ENCODE measurements at regions not wholly inside any gene's neighbourhood (a gene's known extent, or its start where the extent isn't known, plus 50 kb on each side); places are given as distances from the start of the nearest gene placed in this dataset.
"Not testable (repeated sequence)": the region's sequence is repeated elsewhere in the genome, so short reads cannot be mapped to it uniquely, and the experiment has no call there.

DNA sequence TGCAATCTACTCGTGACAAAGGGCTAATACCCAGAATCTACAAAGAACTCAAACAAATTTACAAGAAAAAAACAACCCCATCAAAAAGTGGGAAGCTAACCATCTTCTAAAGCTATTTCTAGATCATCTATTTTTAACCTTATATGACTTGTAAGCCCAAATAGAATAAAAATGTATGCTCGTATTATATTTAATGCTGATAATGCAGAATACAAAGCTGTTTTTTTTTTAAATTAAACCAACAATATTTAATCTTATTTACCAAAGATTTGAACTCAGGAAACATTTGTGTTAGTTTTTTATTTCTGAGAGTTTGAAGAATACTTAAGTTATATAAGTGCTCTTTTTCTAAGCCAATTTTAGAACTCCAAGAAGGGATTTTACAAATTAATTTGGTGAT lies 652.1 kb downstream of the LRRC70 start:
- no peak for DNase-seq (ENCODE audit: low read depth in 4 of 4, low spot score in 3 of 4)

DNA sequence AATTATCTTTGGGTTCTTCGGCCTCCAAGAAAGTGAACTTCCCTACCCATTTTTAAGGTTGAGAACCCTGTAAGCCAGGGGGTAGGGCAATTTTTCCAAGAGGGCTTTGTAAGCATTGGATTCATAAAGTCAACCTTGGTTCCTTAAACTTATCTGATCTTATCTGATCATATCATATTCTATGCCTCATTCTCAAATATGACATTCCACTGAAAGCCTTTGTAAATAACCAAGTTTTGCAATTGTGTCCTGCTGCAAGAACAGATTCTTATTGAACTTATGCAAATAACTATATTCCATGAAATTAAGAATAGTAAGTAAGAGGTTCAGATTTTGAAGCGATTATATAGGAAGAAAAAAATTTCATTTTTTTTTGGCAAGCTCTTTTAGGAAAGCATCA lies 649.5 kb downstream of the LRRC70 start:
- no peak for DNase-seq (ENCODE audit: low read depth in 4 of 4, low spot score in 3 of 4)

DNA sequence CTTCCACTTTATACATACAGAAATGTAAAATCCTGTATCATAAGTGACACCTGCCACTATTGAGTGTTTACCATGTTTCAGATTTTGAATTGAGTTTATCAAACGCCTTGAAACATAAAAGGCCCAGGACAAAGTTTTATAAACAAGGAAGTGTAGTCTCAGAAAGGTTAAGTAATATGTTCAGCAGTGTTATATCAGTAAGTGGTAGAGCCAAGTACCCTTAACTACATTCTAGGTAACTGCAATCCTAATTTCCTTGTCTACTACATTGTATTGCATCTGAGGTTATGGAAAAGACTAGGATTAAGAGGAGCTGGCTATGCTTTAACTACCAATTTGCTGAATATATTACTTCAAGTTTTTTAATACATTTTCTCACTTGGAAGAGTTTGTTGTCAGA lies 641.6 kb downstream of the LRRC70 start:
- no peak for DNase-seq (ENCODE audit: low read depth in 4 of 4, low spot score in 3 of 4)

DNA sequence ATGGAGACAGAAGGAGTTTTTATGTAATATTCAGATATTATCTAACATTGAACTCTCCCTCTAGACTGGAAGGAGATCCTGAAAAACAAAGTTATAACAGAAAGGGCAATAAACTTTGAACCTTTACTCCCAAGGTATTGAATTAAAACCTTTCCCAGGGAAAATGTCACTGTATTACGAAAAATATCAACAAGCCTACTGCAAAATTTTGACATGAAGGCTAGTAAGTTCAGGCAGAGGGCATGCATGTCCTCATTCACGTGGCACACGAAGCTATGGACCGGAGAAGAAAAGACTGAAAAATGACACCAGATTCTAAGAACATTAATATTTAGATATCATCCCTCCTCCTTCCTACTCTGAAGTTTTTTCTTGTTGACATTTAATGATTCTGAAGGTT lies 638.8 kb downstream of the LRRC70 start:
- no peak for DNase-seq (ENCODE audit: low read depth in 4 of 4, low spot score in 3 of 4)

DNA sequence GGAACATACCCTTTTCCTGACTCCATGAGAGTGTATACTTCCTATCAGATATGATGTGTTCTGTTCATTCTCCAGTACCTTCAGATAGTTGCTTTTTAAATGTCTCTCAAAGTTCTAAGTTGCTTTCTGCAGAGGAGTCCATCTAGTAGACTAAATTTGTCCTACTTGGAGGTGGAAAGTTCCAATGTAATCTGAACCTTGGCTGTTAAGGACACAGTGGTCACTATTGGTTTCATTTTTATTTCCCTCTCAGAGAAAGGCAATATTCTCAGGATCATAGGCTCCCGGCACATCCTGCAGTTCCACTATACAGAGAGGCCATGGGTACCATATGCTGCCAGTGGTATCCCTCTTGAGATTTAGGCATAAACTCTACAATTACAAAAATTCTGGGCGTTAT lies 634.6 kb downstream of the LRRC70 start:
- no peak for DNase-seq (ENCODE audit: low read depth in 4 of 4, low spot score in 3 of 4)

DNA sequence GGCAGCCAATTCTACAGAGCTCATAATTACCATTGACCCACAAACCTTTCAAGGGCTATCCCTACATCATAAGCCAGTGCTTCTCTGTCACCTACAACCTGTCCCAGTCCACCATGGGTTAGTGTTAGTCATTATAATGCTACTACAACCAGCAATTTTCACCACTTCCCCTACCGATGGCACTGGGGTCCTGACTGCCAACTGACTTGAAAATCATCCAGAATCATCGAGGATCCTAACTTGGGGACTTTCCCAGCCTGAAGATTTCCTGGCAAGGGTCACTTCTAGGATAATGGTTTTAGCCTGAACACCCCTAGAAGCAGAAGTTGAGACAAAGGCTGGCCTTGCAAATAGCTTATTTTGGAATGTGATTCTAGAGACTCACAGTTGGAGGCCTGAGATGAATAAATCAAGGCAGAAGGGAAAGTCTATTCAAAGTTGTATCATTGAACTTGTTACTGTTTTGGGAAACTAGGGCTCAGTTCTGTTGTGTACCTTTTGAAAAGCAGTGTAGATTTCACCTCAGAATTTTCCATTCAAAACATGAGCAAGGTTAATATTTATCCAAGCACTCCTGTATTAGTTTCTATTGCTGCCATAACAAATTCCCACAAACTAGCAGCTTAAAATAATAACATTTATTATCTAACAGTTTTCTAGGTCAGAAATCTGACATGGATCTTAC lies 633.0 kb downstream of the LRRC70 start:
- DNase-seq (ENCODE audit: low read depth in 4 of 4, low spot score in 3 of 4), result no peak

DNA sequence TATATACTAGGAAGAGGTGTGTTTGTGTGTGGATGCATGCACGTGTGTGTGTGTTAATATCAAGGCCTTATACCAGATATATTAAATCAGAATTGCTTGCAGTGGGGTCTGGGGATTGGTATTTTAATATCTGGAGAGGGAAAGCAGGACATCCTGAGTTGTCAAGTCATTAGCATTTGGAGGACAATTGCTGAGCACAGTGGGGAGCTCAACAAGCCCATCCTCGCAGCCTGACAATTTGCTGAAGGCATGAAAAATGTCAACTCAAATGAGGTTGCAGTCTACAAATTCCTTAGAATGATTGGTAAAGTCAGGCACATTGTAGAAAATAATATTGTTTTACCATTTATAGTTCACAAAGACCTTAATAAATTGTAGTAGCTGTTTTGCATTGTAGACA lies 627.4 kb downstream of the LRRC70 start:
- DNase-seq (ENCODE audit: low read depth in 4 of 4, low spot score in 3 of 4), result no peak

DNA sequence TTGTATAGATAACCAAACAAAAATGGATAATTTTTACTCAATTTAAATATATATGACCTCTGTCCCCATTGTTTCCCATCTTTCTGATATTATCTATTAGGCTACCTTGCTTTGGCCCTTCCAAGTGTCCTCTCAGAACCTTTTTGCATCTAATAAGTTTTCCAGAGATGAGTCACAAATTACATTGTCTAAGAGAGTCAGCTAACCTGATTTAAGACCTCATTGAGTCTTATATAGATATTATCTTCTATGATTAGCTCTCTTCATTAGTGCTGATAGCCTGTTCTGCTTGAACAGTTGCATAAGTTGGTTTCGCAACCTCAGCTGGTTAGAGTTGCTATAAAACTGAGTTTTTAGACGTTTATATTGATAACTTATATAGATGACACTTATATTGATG lies 623.1 kb downstream of the LRRC70 start:
- DNase-seq (ENCODE audit: low read depth in 4 of 4, low spot score in 3 of 4), result no peak

DNA sequence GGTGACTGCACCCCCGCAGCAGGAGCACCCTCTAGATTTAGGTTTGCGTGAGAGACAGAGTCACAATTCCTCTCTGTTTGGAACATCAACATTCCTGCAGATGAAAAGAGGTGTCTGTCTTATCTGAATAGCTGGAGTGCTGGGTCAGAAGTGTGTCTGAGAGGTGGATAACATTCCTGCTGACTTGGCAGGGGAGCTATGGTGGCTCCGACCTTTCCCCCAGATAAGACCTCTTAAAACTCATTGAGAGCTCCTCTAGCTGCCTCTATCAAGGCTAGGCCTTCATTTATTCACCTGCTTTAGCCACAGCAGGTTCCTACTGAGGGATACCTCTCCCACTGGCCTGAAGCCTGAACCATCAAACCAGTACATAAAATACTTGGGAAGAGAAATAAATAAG lies 615.5 kb downstream of the LRRC70 start:
- no peak for DNase-seq (ENCODE audit: low read depth in 4 of 4, low spot score in 3 of 4)

DNA sequence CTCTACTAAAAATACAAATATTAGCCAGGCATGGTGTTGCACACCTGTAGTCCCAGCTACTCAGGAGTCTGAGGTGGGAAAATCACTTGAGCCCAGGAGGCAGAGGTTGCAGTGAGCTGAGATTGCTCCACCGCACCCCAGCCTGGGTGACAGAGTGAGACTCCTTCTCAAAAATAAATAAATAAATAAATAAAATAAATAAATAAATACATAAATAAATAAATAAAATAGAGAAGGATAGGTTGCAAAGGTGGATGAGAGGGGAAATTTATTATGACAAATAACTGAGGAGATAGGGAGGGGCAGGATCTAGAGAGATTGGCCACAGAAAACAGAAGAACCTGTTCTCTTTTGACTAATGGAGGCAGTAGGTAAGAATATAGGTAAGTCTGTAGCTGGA lies 601.6 kb downstream of the LRRC70 start:
- not testable (repeated sequence) for DNase-seq (ENCODE audit: low read depth in 4 of 4, low spot score in 3 of 4)

DNA sequence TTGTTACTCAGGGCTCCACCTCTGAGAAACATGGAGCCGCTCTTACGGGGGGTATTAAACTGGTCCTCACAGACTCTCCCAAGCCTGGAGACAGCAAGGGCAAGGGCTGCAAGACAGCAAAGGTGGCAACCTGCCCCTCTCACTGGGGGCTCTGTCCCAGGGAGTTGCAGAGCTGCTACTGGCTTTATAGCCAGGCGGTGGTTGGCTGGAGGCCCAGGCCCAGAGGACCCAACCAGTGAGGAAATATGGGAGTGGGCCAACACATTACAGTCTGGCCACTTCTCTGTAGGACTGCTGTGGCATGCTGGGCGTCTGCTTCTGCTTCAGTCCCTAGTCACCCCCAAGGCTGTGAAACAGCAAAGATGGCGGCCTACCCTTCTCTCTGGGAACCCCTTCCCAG lies 597.2 kb downstream of the LRRC70 start:
- no peak for DNase-seq (ENCODE audit: low read depth in 4 of 4, low spot score in 3 of 4)

DNA sequence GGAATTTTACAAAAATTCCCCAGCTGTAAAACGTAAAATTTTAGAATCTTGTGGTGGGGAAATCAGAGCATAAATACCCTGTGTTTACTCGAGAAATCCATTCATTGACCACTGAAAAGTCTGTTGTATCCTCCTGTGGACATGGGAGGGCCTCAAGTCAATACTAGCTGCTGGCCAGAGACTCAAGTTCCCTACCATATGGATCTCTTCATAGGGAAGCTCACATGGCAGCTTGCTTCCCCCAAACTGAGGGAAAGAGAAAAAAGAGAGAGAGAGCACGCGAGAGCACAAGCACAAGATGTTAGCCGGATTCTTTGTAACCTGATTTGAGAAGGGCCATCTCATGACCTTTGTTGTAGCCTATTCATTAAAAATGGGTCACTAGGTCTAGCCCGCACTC lies 591.9 kb downstream of the LRRC70 start:
- DNase-seq (ENCODE audit: low read depth in 4 of 4, low spot score in 3 of 4), result no peak

DNA sequence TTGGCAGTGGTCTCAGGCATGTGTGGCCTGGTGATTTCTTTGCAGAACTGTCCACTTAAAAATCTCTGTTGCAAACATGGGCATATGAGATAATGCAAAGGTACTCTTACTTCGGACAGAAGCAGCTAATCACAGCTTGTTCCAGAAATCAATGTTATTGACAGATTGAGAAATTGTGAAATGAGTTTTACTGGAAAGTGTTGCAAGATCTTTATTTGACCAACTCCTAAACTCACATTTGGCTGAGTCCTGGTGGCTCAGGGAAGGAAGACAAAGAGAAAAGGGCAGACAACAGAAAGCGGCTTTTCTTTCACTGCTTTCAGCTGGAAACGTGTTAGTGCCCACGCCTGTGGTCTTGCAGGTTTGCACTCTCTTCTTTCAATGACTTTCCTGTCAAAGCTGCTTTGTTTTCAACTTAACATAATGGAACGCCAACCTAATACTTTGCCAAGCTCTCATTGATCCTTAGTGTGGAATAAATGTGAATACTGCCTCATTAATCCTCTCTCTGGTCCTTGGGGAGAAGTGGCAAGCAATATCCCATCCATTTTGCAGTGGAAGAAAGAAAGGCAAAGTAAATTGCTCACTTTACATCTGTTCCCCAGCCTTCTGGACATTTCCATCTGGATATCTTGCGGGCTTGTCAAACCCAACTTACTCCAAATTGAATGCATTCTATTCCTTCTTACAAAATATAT lies 586.4 kb downstream of the LRRC70 start:
- DNase-seq (ENCODE audit: low read depth in 4 of 4, low spot score in 3 of 4), result no peak

DNA sequence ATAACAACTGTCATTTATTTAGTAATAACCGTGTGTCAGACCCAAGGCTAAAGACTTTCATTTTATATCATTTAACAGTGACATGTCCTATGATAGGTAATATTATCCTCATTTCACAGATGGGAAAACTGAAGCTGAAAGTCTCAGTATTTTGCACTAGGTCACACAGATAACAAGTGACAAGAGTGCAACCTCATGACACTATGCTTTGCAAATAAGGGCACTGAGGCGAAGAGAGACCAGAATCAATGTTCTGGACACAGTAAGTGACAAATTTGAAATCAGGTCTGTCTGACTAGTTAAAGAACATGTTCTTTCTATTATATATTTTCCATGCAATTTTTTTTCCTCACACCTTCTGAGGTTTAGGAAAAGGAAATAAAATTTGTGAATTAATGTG lies 585.7 kb downstream of the LRRC70 start:
- DNase-seq (ENCODE audit: low read depth in 4 of 4, low spot score in 3 of 4), result no peak

DNA sequence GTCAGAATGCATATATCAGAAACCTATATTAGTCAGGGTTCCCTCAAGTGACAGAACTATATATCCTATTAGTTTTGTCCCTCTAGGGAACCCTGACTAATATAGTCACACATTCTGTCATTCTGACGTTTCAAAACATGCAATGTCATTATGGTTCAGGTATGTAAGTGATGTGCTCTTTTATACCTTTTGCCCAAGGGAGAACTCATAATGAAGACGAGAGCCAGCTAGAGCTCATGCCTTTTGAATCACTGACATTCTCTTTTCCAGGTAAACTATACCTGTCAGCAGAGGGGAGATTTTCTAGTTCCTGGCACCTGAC lies 576.7 kb downstream of the LRRC70 start:
- DNase-seq (ENCODE audit: low read depth in 4 of 4, low spot score in 3 of 4), result no peak

DNA sequence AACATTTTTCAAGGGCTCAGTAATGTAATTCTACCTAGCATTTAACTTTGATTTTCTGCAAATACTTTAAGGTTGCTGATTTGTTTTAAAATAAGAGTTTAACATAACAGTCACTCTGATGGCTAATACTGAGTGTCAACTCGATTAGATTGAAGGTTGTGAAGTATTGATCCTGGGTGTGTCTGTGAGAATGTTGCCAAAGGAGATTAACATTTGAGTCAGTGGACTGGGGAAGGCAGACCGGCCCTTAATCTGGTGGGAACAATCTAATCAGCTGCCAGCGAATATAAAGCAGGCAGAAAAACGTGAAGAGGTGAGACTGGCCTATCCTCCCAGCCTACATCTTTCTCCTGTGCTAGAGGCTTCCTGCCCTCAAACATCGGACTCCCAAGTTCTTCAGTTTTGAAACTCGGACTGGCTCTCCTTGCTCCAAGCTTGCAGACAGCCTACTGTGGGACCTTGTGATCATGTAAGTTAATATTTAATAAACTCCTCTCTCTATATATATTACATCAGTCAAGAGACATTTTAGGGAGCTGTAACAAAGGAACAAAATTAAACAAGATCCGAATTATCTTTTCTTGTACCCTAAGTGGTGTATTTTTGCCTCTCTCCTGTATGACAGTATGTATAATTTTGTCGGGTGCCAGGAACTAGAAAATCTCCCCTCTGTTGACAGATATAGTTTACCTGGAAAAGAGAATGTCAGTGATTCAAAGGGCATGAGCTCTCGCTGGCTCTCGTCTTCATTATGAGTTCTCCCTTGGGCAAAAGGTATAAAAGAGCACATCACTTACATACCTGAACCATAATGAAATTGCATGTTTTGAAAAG lies 576.1 kb downstream of the LRRC70 start:
- DNase-seq (ENCODE audit: low read depth in 4 of 4, low spot score in 3 of 4), result no peak

DNA sequence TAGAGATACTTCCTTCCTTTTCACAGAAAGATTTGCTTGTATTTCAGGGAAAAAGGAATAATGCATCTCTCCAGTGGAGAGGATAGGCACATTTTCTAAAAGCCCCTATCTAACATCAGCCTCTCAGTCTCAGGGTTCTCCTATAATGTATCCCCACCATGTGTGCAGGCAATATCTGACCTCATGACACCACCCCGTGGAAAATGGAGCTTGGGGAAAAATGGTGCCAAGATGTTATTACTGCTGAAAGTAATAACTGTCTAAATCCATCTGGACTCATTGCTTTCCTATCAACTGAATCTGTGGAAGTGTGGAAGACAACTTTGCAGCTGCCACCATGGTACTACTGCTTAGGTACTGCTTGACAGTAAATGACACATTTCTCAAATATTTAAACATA lies 574.3 kb downstream of the LRRC70 start:
- no peak for DNase-seq (ENCODE audit: low read depth in 4 of 4, low spot score in 3 of 4)

DNA sequence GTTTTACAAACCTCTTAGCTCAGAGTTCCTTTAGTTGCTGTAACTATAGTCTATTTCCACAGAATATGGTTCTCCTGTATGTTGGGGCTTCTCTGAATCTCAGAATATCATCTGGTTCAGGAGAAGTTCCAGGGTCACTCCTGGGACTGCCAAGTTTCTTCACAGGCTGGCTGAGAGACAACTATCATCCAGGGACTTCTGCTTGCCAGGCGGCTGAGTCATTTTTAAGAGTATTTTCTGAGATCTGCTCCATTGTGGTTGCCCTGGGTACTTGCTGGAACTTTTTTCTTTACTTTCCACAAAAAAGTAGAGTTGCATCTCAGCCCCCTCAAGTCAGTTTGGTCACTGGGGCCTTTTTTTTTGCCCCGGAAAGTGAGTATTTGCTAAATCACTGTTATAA lies 566.5 kb downstream of the LRRC70 start:
- no peak for DNase-seq (ENCODE audit: low read depth in 4 of 4, low spot score in 3 of 4)

DNA sequence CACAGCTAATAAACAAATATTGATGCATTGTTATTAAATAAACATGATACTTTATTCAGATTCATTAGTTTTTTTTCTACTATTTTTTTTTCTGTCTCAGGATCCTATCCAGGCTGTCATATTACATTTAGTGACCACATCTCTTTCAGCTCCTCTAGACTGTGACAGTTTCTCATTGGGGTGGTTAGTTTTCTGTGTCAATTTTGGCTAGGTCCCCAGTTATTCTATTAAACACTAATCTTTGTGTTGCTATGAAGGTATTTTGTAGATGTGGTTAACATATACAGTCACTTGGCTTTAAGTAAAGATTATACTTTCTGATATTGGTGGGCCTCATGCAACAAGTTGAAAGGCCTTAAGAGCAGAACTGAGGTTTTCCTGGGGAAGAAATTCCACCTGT lies 563.0 kb downstream of the LRRC70 start:
- DNase-seq (ENCODE audit: low read depth in 4 of 4, low spot score in 3 of 4), result no peak

DNA sequence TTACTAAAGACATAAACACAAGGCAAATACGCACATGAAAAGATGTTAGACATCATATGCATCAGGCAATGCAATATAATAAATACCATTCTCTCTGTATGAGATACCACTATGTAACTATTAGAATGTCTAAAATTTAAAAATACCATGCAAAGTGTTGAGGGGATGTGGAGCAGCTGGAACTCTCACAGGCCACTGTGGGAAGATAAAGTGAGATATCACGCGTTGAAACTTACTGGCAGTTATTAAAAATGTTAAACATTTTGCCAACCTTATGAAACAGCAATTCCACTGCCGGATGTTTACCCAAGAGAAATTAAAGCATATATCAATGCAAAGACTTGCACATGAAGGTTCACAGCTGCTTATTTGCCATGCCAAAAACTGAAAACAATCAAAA lies 556.7 kb downstream of the LRRC70 start:
- no peak for DNase-seq (ENCODE audit: low read depth in 4 of 4, low spot score in 3 of 4)

DNA sequence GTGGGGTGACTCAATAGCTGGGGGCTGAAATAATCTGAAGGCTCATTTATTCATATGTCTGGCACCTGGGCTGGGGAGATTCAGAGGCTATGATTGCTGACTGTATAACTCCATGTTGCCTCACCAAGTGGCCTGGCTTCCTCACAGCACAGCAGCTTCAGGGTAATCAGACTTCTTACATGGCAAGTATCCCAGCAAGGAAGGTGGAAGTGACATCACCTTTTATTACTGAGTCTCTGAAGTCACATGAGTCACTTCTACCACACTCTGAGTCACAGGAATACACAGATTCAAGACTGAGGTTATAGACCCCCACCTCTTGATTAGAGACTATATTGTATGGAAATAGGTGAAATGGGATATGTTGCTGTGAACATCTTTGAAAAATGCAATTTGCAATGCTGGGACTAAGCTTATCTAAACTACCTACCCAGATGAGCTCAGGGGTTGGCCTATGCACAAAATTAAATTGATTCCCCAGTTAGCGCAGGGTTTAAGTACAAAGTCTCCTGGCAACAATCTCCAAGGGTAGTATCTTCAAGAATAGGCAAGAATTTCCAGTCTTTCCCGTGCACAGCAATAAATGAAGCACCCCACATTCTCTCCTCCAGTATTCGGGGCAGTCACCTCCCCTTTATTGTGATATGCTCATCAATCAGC lies 553.1 kb downstream of the LRRC70 start:
- DNase-seq (ENCODE audit: low read depth in 4 of 4, low spot score in 3 of 4), result no peak

DNA sequence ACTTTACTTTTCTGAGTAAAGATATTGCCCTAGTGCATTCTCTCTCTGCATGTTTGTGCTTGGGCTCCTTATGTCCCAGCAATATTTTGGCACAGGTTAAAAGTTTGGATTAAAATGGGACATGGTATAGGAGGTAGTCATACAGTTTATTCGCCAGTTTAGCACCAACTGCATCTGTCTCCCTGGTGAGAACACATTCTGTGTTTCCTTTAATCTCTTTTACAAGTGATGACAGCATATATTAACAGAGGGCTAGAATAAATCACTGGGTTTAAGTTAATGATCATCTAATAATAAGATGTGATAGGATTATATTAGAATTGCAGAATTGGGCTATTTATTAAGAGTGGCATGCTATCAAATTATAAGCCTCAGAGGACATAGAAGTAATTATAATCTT lies 550.1 kb downstream of the LRRC70 start:
- DNase-seq (ENCODE audit: low read depth in 4 of 4, low spot score in 3 of 4), result no peak

Data from left renal pelvis (tissue), 4 donors.